GM10847 (cell line): ENCODE measurements at regions not wholly inside any gene's neighbourhood (a gene's known extent, or its start where the extent isn't known, plus 50 kb on each side); places are given as distances from the start of the nearest gene placed in this dataset.

Experiments used
- POLR2A ChIP-seq: IDR thresholded peaks from 2 replicates; pipeline ENCODE4 v1.6.1; 2011; ENCODE audit not compliant: insufficient read length; ENCODE audit errors: extremely low read depth

DNA sequence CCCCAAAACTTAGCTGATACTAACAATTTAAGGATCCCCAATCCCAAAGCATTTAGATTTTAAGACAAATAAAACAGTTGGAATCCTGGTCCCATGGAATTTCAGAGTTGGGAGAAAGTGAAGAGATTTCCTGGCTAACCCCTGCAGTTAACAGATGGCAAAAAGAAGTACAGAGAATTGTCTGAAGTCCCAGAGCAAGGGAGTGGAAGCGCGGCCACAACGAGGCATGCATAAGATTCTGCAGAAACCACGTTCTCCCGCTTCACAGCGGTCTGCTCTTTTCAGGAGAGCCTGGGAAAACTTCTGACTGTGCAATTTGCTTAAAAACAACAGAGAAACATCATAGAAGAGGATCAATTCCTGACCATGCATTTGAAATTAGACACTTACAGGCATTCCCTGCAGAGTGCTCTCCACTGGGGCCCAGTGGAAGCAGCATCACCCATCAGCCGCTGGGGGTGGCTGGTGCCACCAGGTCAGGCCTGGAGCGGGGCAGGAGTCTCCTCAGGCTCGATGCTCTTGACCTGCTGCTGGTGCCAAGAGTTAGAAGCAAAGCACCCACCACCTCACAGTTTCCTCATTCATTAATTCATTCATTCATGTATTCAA is 226.7 kb upstream of the POU3F1 start:
- TF ChIP-seq POLR2A, result no peak

DNA sequence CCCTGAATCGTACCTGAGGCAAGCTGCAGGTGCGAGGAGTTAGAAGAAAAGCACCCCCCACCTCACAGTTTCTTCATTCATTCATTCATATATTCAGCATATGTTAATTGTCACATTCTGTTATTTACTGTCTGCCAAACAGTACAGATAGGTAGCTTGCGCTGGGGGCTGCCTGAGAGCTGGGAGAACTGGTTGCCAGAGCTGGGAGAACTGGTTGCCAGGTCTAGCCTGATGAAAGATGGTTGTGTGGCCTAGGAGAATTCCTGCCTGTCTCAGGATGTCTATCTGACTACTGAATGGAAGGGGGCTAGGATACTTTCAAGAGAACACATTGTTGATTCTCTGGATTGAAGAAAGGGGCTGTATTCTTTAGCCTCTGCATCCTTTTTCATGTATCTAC is 225.9 kb upstream of the POU3F1 start:
- no peak for TF ChIP-seq POLR2A

- no peak for TF ChIP-seq POLR2A
Measured at GRCh38 chr1:38270849-38271633, 224.4 kb upstream of the POU3F1 start.

GRCh38 chr1:38269923-38270848 is 223.6 kb upstream of the POU3F1 start:
- no peak for TF ChIP-seq POLR2A

- TF ChIP-seq POLR2A, result no peak
Measured at GRCh38 chr1:38268226-38268625, 221.6 kb upstream of the POU3F1 start.

- no peak for TF ChIP-seq POLR2A
Measured at GRCh38 chr1:38267037-38268036, 220.7 kb upstream of the POU3F1 start.

GRCh38 chr1:38266197-38266520 is 219.6 kb upstream of the POU3F1 start:
- no peak for TF ChIP-seq POLR2A

GRCh38 chr1:38265293-38266196 is 219.0 kb upstream of the POU3F1 start:
- no peak for TF ChIP-seq POLR2A

- no peak for TF ChIP-seq POLR2A
Measured at GRCh38 chr1:38263438-38263837, 216.8 kb upstream of the POU3F1 start.

- TF ChIP-seq POLR2A, result no peak
Measured at GRCh38 chr1:38261574-38261973, 215.0 kb upstream of the POU3F1 start.

GRCh38 chr1:38258085-38258627 is 211.6 kb upstream of the POU3F1 start:
- TF ChIP-seq POLR2A, result no peak

GRCh38 chr1:38257374-38257773 is 210.8 kb upstream of the POU3F1 start:
- TF ChIP-seq POLR2A, result no peak

GRCh38 chr1:38256072-38256471 is 209.5 kb upstream of the POU3F1 start:
- no peak for TF ChIP-seq POLR2A

- TF ChIP-seq POLR2A, result no peak
Measured at GRCh38 chr1:38253314-38253713, 206.7 kb upstream of the POU3F1 start.

DNA sequence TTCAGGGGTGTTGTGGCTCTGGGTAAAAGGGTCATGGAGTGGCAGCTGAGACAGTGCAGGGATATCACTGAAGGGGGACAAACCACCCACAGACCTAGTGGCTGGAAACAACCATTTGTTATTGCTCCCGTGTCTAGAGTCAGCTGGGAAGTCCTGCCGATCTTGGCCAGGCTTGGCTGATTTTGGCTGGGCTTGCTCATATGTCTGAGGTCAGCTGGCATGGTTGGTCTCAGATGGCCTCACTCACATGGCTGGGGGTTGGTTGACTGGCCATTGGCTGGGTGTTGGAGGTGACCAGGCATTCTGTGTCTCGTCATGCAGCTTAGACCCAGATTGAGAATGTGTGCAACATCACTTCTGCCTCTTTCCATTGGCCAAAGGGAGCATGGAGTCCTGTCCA is 203.8 kb upstream of the POU3F1 start:
- no peak for TF ChIP-seq POLR2A
